Jurkat, Clone E6-1 (cell line): ENCODE measurements at regions not wholly inside any gene's neighbourhood (a gene's known extent, or its start where the extent isn't known, plus 50 kb on each side); places are given as distances from the start of the nearest gene placed in this dataset.

Experiments used
- DNase-seq: peaks from one replicate; pipeline ENCODE4 v3.0.0-alpha.2; 2011; ENCODE audit warnings: low read depth, low spot score
- H3K4me3 ChIP-seq: 2 replicates; pipeline ENCODE4 v1.5.1; 2011; ENCODE audit warnings: mild to moderate bottlenecking, low read length, control low read depth, moderate library complexity

- H3K4me3 ChIP-seq = no peak overlapping the region
- no peak for DNase-seq
Measured at GRCh38 chr12:45615268-45615667, 114.2 kb upstream of the ARID2 start.

GRCh38 chr12:45619736-45620135 lies 109.8 kb upstream of the ARID2 start:
- DNase-seq = no peak
- H3K4me3 ChIP-seq = no peak overlapping the region

GRCh38 chr12:45621703-45622102 lies 107.8 kb upstream of the ARID2 start:
- DNase-seq = no peak
- H3K4me3 ChIP-seq = no peak overlapping the region

GRCh38 chr12:45622210-45622937 lies 107.1 kb upstream of the ARID2 start:
- no peak overlapping the region for H3K4me3 ChIP-seq
- DNase-seq = no peak

GRCh38 chr12:45623221-45623620 lies 106.3 kb upstream of the ARID2 start:
- DNase-seq = no peak
- no peak overlapping the region for H3K4me3 ChIP-seq

GRCh38 chr12:45623940-45624339 lies 105.6 kb upstream of the ARID2 start:
- no peak overlapping the region for H3K4me3 ChIP-seq
- no peak for DNase-seq

- DNase-seq = no peak
- no peak overlapping the region for H3K4me3 ChIP-seq
Measured at GRCh38 chr12:45626965-45627364, 102.5 kb upstream of the ARID2 start.

- no peak overlapping the region for H3K4me3 ChIP-seq
- no peak for DNase-seq
Measured at GRCh38 chr12:45627407-45628069, 102.0 kb upstream of the ARID2 start.

- DNase-seq = no peak
- no peak overlapping the region for H3K4me3 ChIP-seq
Measured at GRCh38 chr12:45629292-45629691, 100.2 kb upstream of the ARID2 start.

GRCh38 chr12:45633733-45634132 lies 95.8 kb upstream of the ARID2 start:
- no peak for DNase-seq
- no peak overlapping the region for H3K4me3 ChIP-seq

- no peak for DNase-seq
Measured at GRCh38 chr12:45634273-45634917, 95.1 kb upstream of the ARID2 start.

GRCh38 chr12:45637242-45637641 lies 92.3 kb upstream of the ARID2 start:
- H3K4me3 ChIP-seq = no peak overlapping the region
- no peak for DNase-seq

More at GRCh38 chr12:45634273-45634917, 95.1 kb upstream of the ARID2 start:
- H3K4me3 ChIP-seq = no peak overlapping the region

- no peak for DNase-seq
- H3K4me3 ChIP-seq = no peak overlapping the region
Measured at GRCh38 chr12:45637706-45638105, 91.8 kb upstream of the ARID2 start.

- DNase-seq = no peak
- no peak overlapping the region for H3K4me3 ChIP-seq
Measured at GRCh38 chr12:45638386-45638785, 91.1 kb upstream of the ARID2 start.

GRCh38 chr12:45644541-45644940 lies 85.0 kb upstream of the ARID2 start:
- DNase-seq = peak; percentile 82

GRCh38 chr12:45646851-45647581 lies 82.5 kb upstream of the ARID2 start:
- DNase-seq = no peak
- H3K4me3 ChIP-seq = no peak overlapping the region

More at GRCh38 chr12:45644541-45644940, 85.0 kb upstream of the ARID2 start:
- no peak overlapping the region for H3K4me3 ChIP-seq

GRCh38 chr12:45648070-45648469 lies 81.4 kb upstream of the ARID2 start:
- no peak overlapping the region for H3K4me3 ChIP-seq
- no peak for DNase-seq

GRCh38 chr12:45651029-45651428 lies 78.5 kb upstream of the ARID2 start:
- DNase-seq = no peak
- no peak overlapping the region for H3K4me3 ChIP-seq

GRCh38 chr12:45654002-45654665 lies 75.4 kb upstream of the ARID2 start:
- no peak overlapping the region for H3K4me3 ChIP-seq
- no peak for DNase-seq
